Heart right ventricle (tissue), 16 donors: ENCODE measurements at regions not wholly inside any gene's neighbourhood (a gene's known extent, or its start where the extent isn't known, plus 50 kb on each side); places are given as distances from the start of the nearest gene placed in this dataset.

Experiments used
- ATAC-seq, 8 donors: fragments of 200-7000 bp; cut with Tn5 transposase; one replicate each; pipeline ENCODE4 v1.9.1; 2020; ENCODE audit warnings: mild to moderate bottlenecking in 8 of 8, moderate library complexity in 8 of 8, moderate number of reproducible peaks in 1 of 8
- DNase-seq, 2 donors: peaks; one replicate each; pipeline ENCODE4 v3.0.0-alpha.2; 2020
- H3K27ac ChIP-seq, 10 donors: fragments of 200-600 bp; sonication (generic) in 2 of 10; one replicate each; pipeline versions ENCODE4 v1.5.0 to v1.8.0; 2020 to 2022; ENCODE audit warnings: mild to moderate bottlenecking in 3 of 10
- H3K27me3 ChIP-seq, 7 donors: fragments of 200-600 bp; one replicate each; pipeline ENCODE4 v1.8.0; 2021 to 2022; ENCODE audit warnings: mild to moderate bottlenecking in 2 of 7
- H3K36me3 ChIP-seq, 9 donors: fragments of 200-600 bp; sonication (generic) in 1 of 9; one replicate each; pipeline versions ENCODE4 v1.5.0 to v1.8.0; 2020 to 2022; ENCODE audit warnings: mild to moderate bottlenecking in 2 of 9
- H3K4me1 ChIP-seq, 9 donors: fragments of 200-600 bp; sonication (generic) in 1 of 9; one replicate each; pipeline versions ENCODE4 v1.5.0 to v1.8.0; 2020 to 2022; ENCODE audit warnings: mild to moderate bottlenecking in 4 of 9
- H3K4me3 ChIP-seq, 10 donors: fragments of 200-600 bp; sonication (generic) in 2 of 10; one replicate each; pipeline versions ENCODE4 v1.5.0 to v1.8.0; 2020 to 2022; ENCODE audit warnings: mild to moderate bottlenecking in 7 of 10, moderate library complexity in 2 of 10
- H3K9me3 ChIP-seq, 11 donors: fragments of 200-600 bp in 10 of 11; sonication (generic) in 2 of 11; one replicate each; pipeline versions ENCODE4 v1.5.0 to v1.8.0; 2013 to 2022; ENCODE audit warnings: mild to moderate bottlenecking in 2 of 11, control low read depth in 1 of 11, moderate library complexity in 1 of 11
- CTCF ChIP-seq, 9 donors: fragments of 200-600 bp; sonication (generic) in 2 of 9; IDR thresholded peaks; one replicate each; pipeline versions ENCODE4 v1.5.0 to v1.8.0; 2021 to 2022; ENCODE audit warnings: antibody characterized with exemption in 9 of 9, mild to moderate bottlenecking in 5 of 9, moderate library complexity in 1 of 9
- WGBS, 2 donors: extraction: QIAGEN DNeasy Blood & Tissue Kit; methylation state at CpG; one replicate each; pipeline ENCODE4 v1.1.7; 2013; ENCODE audit warnings: inconsistent platforms in 1 of 2; 5-methylcytosine and 5-hydroxymethylcytosine counted together
- intact Hi-C, 10 donors: fragments of 100-400 bp; cut with DNase I; formaldehyde crosslinking; loops; one replicate each; pipeline versions ENCODE4 v1.11.1 to v1.14.2; 2022
- donor health status: Arrhythmogenic right ventricular cardiomyopathy.
- donor health status: ischemic (EF 13 %, LVEDD 7.1; RV severe dilation, severe dysfunction).
- donor health status: healthy with polysubstance abuse.
- donor health status: DM: no; HTN: yes; CAD: no.
- donor health status: DM: no; HTN: no; CAD: no.
- donor health status: ischemic (EF 25% LVEDD 6.9; RV normal size, moderate dysfunction).
- donor health status: ischemic (EF 25% LVEDD 5.7; RV mildly dilated, moderate dysfunction).
- donor health status: healthy.
- donor health status: DM: yes; HTN: yes; CAD: no.
- donor health status: Ischemic cardiomyopathy.
- donor health status: ischemic (EF 35%, LVEDD 5.7; RV mildly dilated, moderate dysfunction).
- donor health status: nonischemic (EF 11% LVEDD 7.7; RV severe dilation, severe dysfunction).
- donor health status: DM: yes; HTN: yes; CAD: no.
- donor health status: PGD.
- donor health status: ischemic (EF 29% LVEDD 5.4; RV normal size, mild dysfunction).
- donor health status: nonischemic (EF 23%, LVEDD 6.1; RV moderate dilation, normal function).

GRCh38 chr1:4021136-4021973, 121.3 kb upstream of the C1orf174 start:
- Histone ChIP-seq H3K27ac (no peak overlapping the region), H3K4me3 (no peak overlapping the region), H3K36me3 (no peaks in the 10 kb centered on the region), H3K4me1 (no peaks in the 10 kb centered on the region), H3K27me3 (peaks cover 0 to 42% (median 24%) of the 10 kb centered on the region in 7 donors), H3K9me3 (no peaks in the 10 kb centered on the region)
- no peak for TF ChIP-seq CTCF (IDR thresholded peaks at IDR 0.05)
- DNase-seq (no peak), ATAC-seq (no peak)
- 77 to 79% methylated on average over 16 of the region's 16 CpGs for WGBS, 2 donors
- intact Hi-C loops, result no loop called here

DNA sequence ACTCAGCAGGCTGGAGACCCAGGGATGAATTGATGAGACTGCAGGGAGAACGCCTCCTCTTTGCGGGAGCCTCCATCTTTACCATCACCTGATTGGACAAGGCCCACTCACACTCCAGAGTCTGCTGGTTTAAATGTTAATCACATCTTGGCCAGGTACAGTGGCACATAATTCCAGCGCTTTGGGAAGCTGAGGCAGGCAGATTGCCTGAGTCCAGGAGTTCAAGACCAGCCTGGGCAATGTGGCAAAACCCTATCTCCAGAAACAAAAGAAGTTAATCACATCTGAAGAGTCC, 121.8 kb upstream of the C1orf174 start:
- Histone ChIP-seq H3K9me3 (no peaks in the 10 kb centered on the region), H3K27ac (no peak overlapping the region), H3K4me3 (no peak overlapping the region), H3K27me3 (peaks cover 0 to 47% (median 29%) of the 10 kb centered on the region in 7 donors), H3K4me1 (no peaks in the 10 kb centered on the region), H3K36me3 (no peaks in the 10 kb centered on the region)
- intact Hi-C loops, result no loop called here
- no peak for DNase-seq
- no peak for ATAC-seq
- TF ChIP-seq CTCF (IDR thresholded peaks at IDR 0.05), result no peak
- 49 to 57% methylated on average over 3 of the region's 3 CpGs for WGBS, 2 donors

- intact Hi-C loops, result no loop called here
- TF ChIP-seq CTCF (IDR thresholded peaks at IDR 0.05), result no peak
- ATAC-seq (no peak), DNase-seq (no peak)
- no peaks in the 10 kb centered on the region for H3K4me1 ChIP-seq
- H3K27me3 ChIP-seq, result peaks cover 0 to 55% (median 34%) of the 10 kb centered on the region in 7 donors
- H3K27ac ChIP-seq, result no peak overlapping the region
- no peaks in the 10 kb centered on the region for H3K9me3 ChIP-seq
- 77 to 83% methylated on average over 14 of the region's 14 CpGs for WGBS, 2 donors
- H3K36me3 ChIP-seq, result no peaks in the 10 kb centered on the region
- no peak overlapping the region for H3K4me3 ChIP-seq
Observed at GRCh38 chr1:4022715-4023114, 122.6 kb upstream of the C1orf174 start.

- H3K27me3 ChIP-seq, result peaks cover 0 to 55% (median 39%) of the 10 kb centered on the region in 7 donors
- no peaks in the 10 kb centered on the region for H3K36me3 ChIP-seq
- intact Hi-C loops, result no loop called here
- DNase-seq, result no peak
- ATAC-seq, result no peak
- H3K27ac ChIP-seq, result no peak overlapping the region
- TF ChIP-seq CTCF (IDR thresholded peaks at IDR 0.05), result no peak
- H3K4me3 ChIP-seq, result no peak overlapping the region
- no peaks in the 10 kb centered on the region for H3K9me3 ChIP-seq
- WGBS, 2 donors, result 78 to 79% methylated on average over 5 of the region's 5 CpGs
- no peaks in the 10 kb centered on the region for H3K4me1 ChIP-seq
Observed at GRCh38 chr1:4023678-4024077, 123.6 kb upstream of the C1orf174 start.
